ENCODE measurements at regions not wholly inside any gene's neighbourhood (a gene's known extent, or its start where the extent isn't known, plus 50 kb on each side); places are given as distances from the start of the nearest gene placed in this dataset.

GRCh38 chr12:42660117-42660516 is 70.6 kb upstream of the PRICKLE1 start:
- 100% methylated on average over 1 of the region's 1 CpG for WGBS
- Histone ChIP-seq H4K91ac (ENCODE audit: low read length) (no peak overlapping the region), H3K79me1 (replicated peaks; ENCODE audit: low read length, poor library complexity, severe bottlenecking) (no peaks in the 10 kb centered on the region), H3K9me3 (ENCODE audit: control insufficient read depth, low read length) (no peaks in the 10 kb centered on the region), H3K27ac (ENCODE audit: low read length, poor library complexity, severe bottlenecking) (no peak overlapping the region), H3K9ac (ENCODE audit: low read length) (no peak overlapping the region), H2AFZ (ENCODE audit: low read depth, low read length) (no peak overlapping the region), H2BK12ac (ENCODE audit: low read length in 2 of 2) (no peak overlapping the region), H3K27me3 (ENCODE audit: control insufficient read depth in 1 of 2, insufficient read depth in 1 of 2, low read length in 2 of 2) (no peaks in the 10 kb centered on the region), H2BK5ac (ENCODE audit: low read depth, low read length, poor library complexity, severe bottlenecking) (no peak overlapping the region), H2BK120ac (ENCODE audit: low read depth, low read length) (no peak overlapping the region), H3K18ac (ENCODE audit: low read depth in 1 of 2, low read length in 2 of 2) (no peak overlapping the region), H3K4me3 (ENCODE audit: insufficient read depth in 1 of 2, low read depth in 1 of 2, low read length in 2 of 2) (no peak overlapping the region), H3K14ac (ENCODE audit: low read length in 2 of 2) (no peak overlapping the region), H3K4ac (ENCODE audit: low read depth in 1 of 2, low read length in 2 of 2) (no peak overlapping the region), H2AK5ac (ENCODE audit: low read length, severe bottlenecking) (no peak overlapping the region), H3K4me2 (ENCODE audit: low read length, poor library complexity, severe bottlenecking) (no peak overlapping the region), H3K4me1 (ENCODE audit: control insufficient read depth, insufficient read depth, low read depth, low read length) (no peaks in the 10 kb centered on the region), H4K8ac (ENCODE audit: low read length) (no peak overlapping the region), H3K36me3 (ENCODE audit: control insufficient read depth in 1 of 2, insufficient read depth in 2 of 2, low read depth in 1 of 2, low read length in 2 of 2) (no peaks in the 10 kb centered on the region), H3K23ac (ENCODE audit: low read length in 2 of 2) (no peak overlapping the region), H2BK15ac (ENCODE audit: low read depth, poor library complexity, severe bottlenecking) (no peak overlapping the region)
- no peak for DNase-seq

GRCh38 chr12:42652048-42652447 is 62.5 kb upstream of the PRICKLE1 start:
- DNase-seq = no peak
- Histone ChIP-seq H2AK5ac (ENCODE audit: low read length, severe bottlenecking) (no peak overlapping the region), H3K79me1 (replicated peaks; ENCODE audit: low read length, poor library complexity, severe bottlenecking) (no peaks in the 10 kb centered on the region), H3K4me2 (ENCODE audit: low read length, poor library complexity, severe bottlenecking) (no peak overlapping the region), H3K4me3 (ENCODE audit: insufficient read depth in 1 of 2, low read depth in 1 of 2, low read length in 2 of 2) (no peak overlapping the region), H2AFZ (ENCODE audit: low read depth, low read length) (no peak overlapping the region), H3K18ac (ENCODE audit: low read depth in 1 of 2, low read length in 2 of 2) (no peak overlapping the region), H2BK120ac (ENCODE audit: low read depth, low read length) (no peak overlapping the region), H3K4ac (ENCODE audit: low read depth in 1 of 2, low read length in 2 of 2) (no peak overlapping the region), H4K8ac (ENCODE audit: low read length) (no peak overlapping the region), H3K27ac (ENCODE audit: low read length, poor library complexity, severe bottlenecking) (no peak overlapping the region), H2BK15ac (ENCODE audit: low read depth, poor library complexity, severe bottlenecking) (no peak overlapping the region), H3K9me3 (ENCODE audit: control insufficient read depth, low read length) (peaks cover 3% of the 10 kb centered on the region), H3K4me1 (ENCODE audit: control insufficient read depth, insufficient read depth, low read depth, low read length) (no peaks in the 10 kb centered on the region), H3K27me3 (ENCODE audit: control insufficient read depth in 1 of 2, insufficient read depth in 1 of 2, low read length in 2 of 2) (no peaks in the 10 kb centered on the region), H3K9ac (ENCODE audit: low read length) (no peak overlapping the region), H3K14ac (ENCODE audit: low read length in 2 of 2) (no peak overlapping the region), H4K91ac (ENCODE audit: low read length) (no peak overlapping the region), H3K23ac (ENCODE audit: low read length in 2 of 2) (no peak overlapping the region), H2BK5ac (ENCODE audit: low read depth, low read length, poor library complexity, severe bottlenecking) (no peak overlapping the region), H3K36me3 (ENCODE audit: control insufficient read depth in 1 of 2, insufficient read depth in 2 of 2, low read depth in 1 of 2, low read length in 2 of 2) (no peaks in the 10 kb centered on the region), H2BK12ac (ENCODE audit: low read length in 2 of 2) (no peak overlapping the region)
- 66% methylated on average over 4 of the region's 5 CpGs for WGBS

- H3K9me3 ChIP-seq (ENCODE audit: control insufficient read depth, low read length) = peaks cover 3% of the 10 kb centered on the region
- no peak overlapping the region for H2BK120ac ChIP-seq (ENCODE audit: low read depth, low read length)
- DNase-seq = no peak
- no peak overlapping the region for H2BK15ac ChIP-seq (ENCODE audit: low read depth, poor library complexity, severe bottlenecking)
- 100% methylated on average over 1 of the region's 3 CpGs for WGBS
- no peak overlapping the region for H3K4me2 ChIP-seq (ENCODE audit: low read length, poor library complexity, severe bottlenecking)
- H3K36me3 ChIP-seq (ENCODE audit: control insufficient read depth in 1 of 2, insufficient read depth in 2 of 2, low read depth in 1 of 2, low read length in 2 of 2) = no peaks in the 10 kb centered on the region
- no peak overlapping the region for H2AFZ ChIP-seq (ENCODE audit: low read depth, low read length)
- no peaks in the 10 kb centered on the region for H3K4me1 ChIP-seq (ENCODE audit: control insufficient read depth, insufficient read depth, low read depth, low read length)
- H2BK5ac ChIP-seq (ENCODE audit: low read depth, low read length, poor library complexity, severe bottlenecking) = no peak overlapping the region
- H3K23ac ChIP-seq (ENCODE audit: low read length in 2 of 2) = no peak overlapping the region
- no peak overlapping the region for H2BK12ac ChIP-seq (ENCODE audit: low read length in 2 of 2)
- no peak overlapping the region for H3K4ac ChIP-seq (ENCODE audit: low read depth in 1 of 2, low read length in 2 of 2)
- no peak overlapping the region for H3K9ac ChIP-seq (ENCODE audit: low read length)
- no peaks in the 10 kb centered on the region for H3K27me3 ChIP-seq (ENCODE audit: control insufficient read depth in 1 of 2, insufficient read depth in 1 of 2, low read length in 2 of 2)
- H3K27ac ChIP-seq (ENCODE audit: low read length, poor library complexity, severe bottlenecking) = no peak overlapping the region
- no peak overlapping the region for H3K18ac ChIP-seq (ENCODE audit: low read depth in 1 of 2, low read length in 2 of 2)
- no peak overlapping the region for H3K4me3 ChIP-seq (ENCODE audit: insufficient read depth in 1 of 2, low read depth in 1 of 2, low read length in 2 of 2)
- H4K91ac ChIP-seq (ENCODE audit: low read length) = no peak overlapping the region
- no peak overlapping the region for H2AK5ac ChIP-seq (ENCODE audit: low read length, severe bottlenecking)
- no peak overlapping the region for H3K14ac ChIP-seq (ENCODE audit: low read length in 2 of 2)
- H3K79me1 ChIP-seq (replicated peaks; ENCODE audit: low read length, poor library complexity, severe bottlenecking) = no peaks in the 10 kb centered on the region
- no peak overlapping the region for H4K8ac ChIP-seq (ENCODE audit: low read length)
Observed at GRCh38 chr12:42648061-42648460, 58.5 kb upstream of the PRICKLE1 start.

- Histone ChIP-seq H3K27ac (ENCODE audit: low read length, poor library complexity, severe bottlenecking) (no peak overlapping the region), H2BK5ac (ENCODE audit: low read depth, low read length, poor library complexity, severe bottlenecking) (no peak overlapping the region), H3K4ac (ENCODE audit: low read depth in 1 of 2, low read length in 2 of 2) (no peak overlapping the region), H2BK12ac (ENCODE audit: low read length in 2 of 2) (no peak overlapping the region), H3K9ac (ENCODE audit: low read length) (no peak overlapping the region), H3K36me3 (ENCODE audit: control insufficient read depth in 1 of 2, insufficient read depth in 2 of 2, low read depth in 1 of 2, low read length in 2 of 2) (no peaks in the 10 kb centered on the region), H2AFZ (ENCODE audit: low read depth, low read length) (no peak overlapping the region), H3K27me3 (ENCODE audit: control insufficient read depth in 1 of 2, insufficient read depth in 1 of 2, low read length in 2 of 2) (no peaks in the 10 kb centered on the region), H2BK120ac (ENCODE audit: low read depth, low read length) (no peak overlapping the region), H3K23ac (ENCODE audit: low read length in 2 of 2) (no peak overlapping the region), H4K91ac (ENCODE audit: low read length) (no peak overlapping the region), H3K79me1 (replicated peaks; ENCODE audit: low read length, poor library complexity, severe bottlenecking) (no peaks in the 10 kb centered on the region), H2AK5ac (ENCODE audit: low read length, severe bottlenecking) (no peak overlapping the region), H3K4me2 (ENCODE audit: low read length, poor library complexity, severe bottlenecking) (no peak overlapping the region), H4K8ac (ENCODE audit: low read length) (no peak overlapping the region), H3K4me1 (ENCODE audit: control insufficient read depth, insufficient read depth, low read depth, low read length) (no peaks in the 10 kb centered on the region), H3K18ac (ENCODE audit: low read depth in 1 of 2, low read length in 2 of 2) (no peak overlapping the region), H3K4me3 (ENCODE audit: insufficient read depth in 1 of 2, low read depth in 1 of 2, low read length in 2 of 2) (no peak overlapping the region), H2BK15ac (ENCODE audit: low read depth, poor library complexity, severe bottlenecking) (no peak overlapping the region), H3K9me3 (ENCODE audit: control insufficient read depth, low read length) (no peaks in the 10 kb centered on the region), H3K14ac (ENCODE audit: low read length in 2 of 2) (no peak overlapping the region)
- DNase-seq = no peak
- WGBS = 83% methylated on average over 4 of the region's 6 CpGs
Observed at GRCh38 chr12:42643881-42644579, 54.5 kb upstream of the PRICKLE1 start.
